ENCODE measurements at regions not wholly inside any gene's neighbourhood (a gene's known extent, or its start where the extent isn't known, plus 50 kb on each side); places are given as distances from the start of the nearest gene placed in this dataset.

- H3K14ac ChIP-seq (replicated peaks; ENCODE audit: low read depth, low read length): no peak overlapping the region
- H3K4me1 ChIP-seq (ENCODE audit: control insufficient read depth, insufficient read depth, low read length): no peaks in the 10 kb centered on the region
- no peak overlapping the region for H4K5ac ChIP-seq (ENCODE audit: low read depth, low read length)
- no peaks in the 10 kb centered on the region for H3K79me1 ChIP-seq (ENCODE audit: low read depth in 1 of 2, low read length in 2 of 2)
- no peak overlapping the region for H3K27ac ChIP-seq (ENCODE audit: insufficient read depth, low read length)
- DNase-seq: no peak
- H3K9me1 ChIP-seq (ENCODE audit: insufficient read depth, low read length): no peaks in the 10 kb centered on the region
- H4K8ac ChIP-seq (ENCODE audit: low read depth in 2 of 2, low read length in 2 of 2): no peak overlapping the region
- no peak overlapping the region for H2AK9ac ChIP-seq (replicated peaks; ENCODE audit: low read depth, low read length, poor library complexity)
- H3K36me3 ChIP-seq (ENCODE audit: control insufficient read depth, insufficient read depth, low read length): no peaks in the 10 kb centered on the region
- H2BK20ac ChIP-seq (ENCODE audit: low read depth, low read length): no peak overlapping the region
- H2BK5ac ChIP-seq (ENCODE audit: low read depth, low read length, poor library complexity, severe bottlenecking): no peak overlapping the region
- H4K20me1 ChIP-seq (ENCODE audit: insufficient read depth, low read length): no peaks in the 10 kb centered on the region
- no peak overlapping the region for H3K4me3 ChIP-seq (ENCODE audit: insufficient read depth, low read depth, low read length)
- H3K27me3 ChIP-seq (ENCODE audit: control insufficient read depth, insufficient read depth, low read length): no peaks in the 10 kb centered on the region
- H2BK120ac ChIP-seq (ENCODE audit: low read depth, low read length): no peak overlapping the region
- no peak overlapping the region for H2AFZ ChIP-seq (replicated peaks; ENCODE audit: low read length, poor library complexity)
- H2BK15ac ChIP-seq (ENCODE audit: low read depth, low read length): no peak overlapping the region
- H3K9me3 ChIP-seq (ENCODE audit: control insufficient read depth, insufficient read depth, low read length): peaks cover 2% of the 10 kb centered on the region; the same call in 1 of the 2 replicates
- H3K4me2 ChIP-seq (ENCODE audit: low read depth, low read length): no peak overlapping the region
- H4K91ac ChIP-seq (ENCODE audit: insufficient read depth, low read depth, low read length): no peak overlapping the region
- in situ Hi-C loops (cut with MboI; ENCODE audit: low sequenced_read_pairs) (no loop called here), dilution Hi-C loops (cut with HindIII; ENCODE audit: low sequenced_read_pairs, unreplicated experiment) (no loop called here), intact Hi-C loops (cut with micrococcal nuclease) (no loop called here)
- CTCF ChIA-PET: no interaction called here
- no peak overlapping the region for H3K9ac ChIP-seq (ENCODE audit: low read depth, low read length)
- no peak overlapping the region for H2AK5ac ChIP-seq (ENCODE audit: low read depth, low read length)
- BruUV-seq (replicated peaks): no TSS peak
- TF ChIP-seq RCOR1 (IDR thresholded peaks at IDR 0.05; ENCODE audit: insufficient replicate concordance, low read length) (no peak), MAZ (IDR thresholded peaks at IDR 0.05; ENCODE audit: borderline replicate concordance, low read depth, low read length) (no peak), POLR2A (IDR thresholded peaks at IDR 0.05; ENCODE audit: low read depth, low read length) (no peak), CEBPB (IDR thresholded peaks at IDR 0.05; ENCODE audit: low read depth, low read length) (no peak), RAD21 (IDR thresholded peaks at IDR 0.05; ENCODE audit: low read length) (no peak), MXI1 (IDR thresholded peaks at IDR 0.05; ENCODE audit: borderline replicate concordance, low read depth, low read length) (no peak), ELK1 (IDR thresholded peaks at IDR 0.05; ENCODE audit: borderline replicate concordance, low read depth, low read length) (no peak), NFE2L2 (IDR thresholded peaks at IDR 0.05; ENCODE audit: low read depth, low read length) (no peak), CTCF (conservative IDR thresholded peaks at IDR 0.05; ENCODE audit: low read depth, low read length) (no peak), BHLHE40 (IDR thresholded peaks at IDR 0.05; ENCODE audit: low read depth, low read length) (no peak), SMC3 (IDR thresholded peaks at IDR 0.05; ENCODE audit: low read depth, low read length) (no peak), MAFK (IDR thresholded peaks at IDR 0.05; ENCODE audit: low read depth, low read length) (no peak), USF2 (IDR thresholded peaks at IDR 0.05; ENCODE audit: low read depth, low read length) (no peak), FOS (IDR thresholded peaks at IDR 0.05; ENCODE audit: low read depth, low read length) (no peak), RFX5 (IDR thresholded peaks at IDR 0.05; ENCODE audit: low read depth, low read length) (no peak), CHD1 (IDR thresholded peaks at IDR 0.05; ENCODE audit: low read depth, low read length) (no peak)
- WGBS, 2 experiments (ENCODE audit: extremely low coverage in 2 of 2, insufficient read length in 1 of 2): no CpG with 5 or more reads among the region's 1 CpG
- no peak overlapping the region for H3K56ac ChIP-seq (ENCODE audit: extremely low read depth, insufficient read depth, low read length)
- H3K4ac ChIP-seq (ENCODE audit: low read depth, low read length): no peak overlapping the region
- H3K18ac ChIP-seq (ENCODE audit: low read depth, low read length): no peak overlapping the region
- ATAC-seq (ENCODE audit: low read depth): no peak
- POLR2A ChIA-PET (ENCODE audit: unreplicated experiment): no interaction called here
- no peak overlapping the region for H3K23ac ChIP-seq (ENCODE audit: low read depth, low read length)
Observed at GRCh38 chr4:96986816-96987215, 1146.9 kb downstream of the PDHA2 start.
